IPS DF 4.7 (cell line): ENCODE measurements at regions not wholly inside any gene's neighbourhood (a gene's known extent, or its start where the extent isn't known, plus 50 kb on each side); places are given as distances from the start of the nearest gene placed in this dataset.
"Not testable (repeated sequence)": the region's sequence is repeated elsewhere in the genome, so short reads cannot be mapped to it uniquely, and the experiment has no call there.

ENCODE experiments used
- DNase-seq: peaks from one replicate; pipeline ENCODE4 v3.0.0-alpha.2; 2013; ENCODE audit warnings: low spot score; ENCODE audit errors: extremely low read depth

- no peak for DNase-seq
Observed at GRCh38 chr13:44148159-44148914, 225.3 kb upstream of the SERP2 start.

- not testable (repeated sequence) for DNase-seq
Observed at GRCh38 chr13:44149231-44149630, 224.4 kb upstream of the SERP2 start.

- no peak for DNase-seq
Observed at GRCh38 chr13:44149821-44150220, 223.8 kb upstream of the SERP2 start.

- no peak for DNase-seq
Observed at GRCh38 chr13:44151474-44151873, 222.2 kb upstream of the SERP2 start.

DNA sequence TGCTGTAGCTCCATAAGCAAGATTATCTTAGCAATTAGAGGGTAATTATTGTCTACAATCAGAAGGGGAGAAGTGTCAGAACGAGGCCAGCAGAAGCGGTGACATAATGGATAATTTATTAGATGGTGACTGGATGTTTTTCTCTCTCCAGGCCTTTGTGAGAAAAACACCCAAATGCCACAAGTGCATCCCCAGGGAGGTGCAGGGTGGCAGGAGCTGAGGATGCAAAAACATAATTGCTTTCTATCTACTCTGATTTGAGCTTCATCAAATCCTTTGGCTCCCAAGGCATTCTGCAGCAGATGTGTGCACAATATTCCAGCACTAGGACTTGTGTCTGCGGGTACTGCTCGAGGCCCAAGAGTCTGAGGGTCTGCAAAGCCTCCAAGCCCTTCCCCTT lies 220.1 kb upstream of the SERP2 start:
- DNase-seq = no peak

- no peak for DNase-seq
Observed at GRCh38 chr13:44155422-44156293, 218.0 kb upstream of the SERP2 start.

DNA sequence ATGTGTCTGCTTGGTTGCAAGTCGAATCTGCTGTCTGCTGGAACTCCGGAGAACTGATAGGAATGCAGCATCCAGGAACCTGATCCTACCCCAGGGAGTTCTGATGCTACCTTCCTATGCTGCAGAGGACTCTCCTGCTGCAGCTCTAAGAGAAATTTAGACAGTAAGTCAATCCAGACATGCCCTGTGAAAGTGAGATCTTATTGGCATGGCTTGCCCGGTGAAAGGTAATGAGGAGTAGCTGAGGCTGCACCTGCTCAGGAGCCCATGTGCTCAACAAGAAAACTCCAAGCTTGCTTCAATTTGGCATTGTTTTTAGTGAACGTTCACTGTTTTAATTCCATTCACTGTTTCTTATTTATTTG lies 217.3 kb upstream of the SERP2 start:
- no peak for DNase-seq

DNA sequence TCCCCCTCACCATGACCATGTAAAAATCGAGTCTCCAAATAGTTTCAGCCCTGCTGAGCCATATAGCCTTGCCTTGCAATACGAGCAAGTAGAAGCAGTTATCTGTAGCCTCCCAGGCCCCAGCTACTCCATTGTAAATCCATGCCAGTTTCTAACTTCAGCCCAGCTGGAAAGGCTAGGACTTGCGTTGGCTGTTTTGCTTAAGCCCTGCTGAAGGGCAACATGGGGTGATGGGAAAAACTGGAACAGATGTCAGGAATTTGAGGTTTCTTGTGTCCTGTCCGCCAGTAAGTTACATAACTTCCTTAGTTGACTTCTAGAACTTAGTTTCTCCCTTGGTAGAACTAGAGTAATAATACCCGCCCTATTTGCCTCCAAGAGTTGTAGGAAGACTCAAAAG lies 216.0 kb upstream of the SERP2 start:
- no peak for DNase-seq

DNA sequence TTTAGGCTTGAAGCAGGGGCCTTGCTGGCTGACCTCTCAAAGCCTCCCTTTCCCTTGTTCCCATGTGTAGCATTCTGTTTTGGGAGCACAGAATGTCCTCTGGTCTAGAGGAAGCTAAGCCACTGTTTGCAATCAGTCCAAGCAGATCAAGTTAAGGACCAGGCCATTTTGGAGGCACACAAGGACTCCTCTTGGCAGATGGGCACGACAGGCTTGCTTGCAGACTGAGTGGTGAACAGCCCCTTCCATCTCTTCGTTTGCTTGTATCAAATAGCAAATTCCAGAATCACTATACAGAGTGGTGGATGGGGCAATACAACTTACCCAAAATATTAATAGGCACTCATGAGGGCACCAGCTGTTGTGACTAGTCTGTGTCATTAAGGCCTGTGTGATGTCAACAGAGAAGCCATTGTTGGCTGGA lies 215.5 kb upstream of the SERP2 start:
- DNase-seq = no peak

DNA sequence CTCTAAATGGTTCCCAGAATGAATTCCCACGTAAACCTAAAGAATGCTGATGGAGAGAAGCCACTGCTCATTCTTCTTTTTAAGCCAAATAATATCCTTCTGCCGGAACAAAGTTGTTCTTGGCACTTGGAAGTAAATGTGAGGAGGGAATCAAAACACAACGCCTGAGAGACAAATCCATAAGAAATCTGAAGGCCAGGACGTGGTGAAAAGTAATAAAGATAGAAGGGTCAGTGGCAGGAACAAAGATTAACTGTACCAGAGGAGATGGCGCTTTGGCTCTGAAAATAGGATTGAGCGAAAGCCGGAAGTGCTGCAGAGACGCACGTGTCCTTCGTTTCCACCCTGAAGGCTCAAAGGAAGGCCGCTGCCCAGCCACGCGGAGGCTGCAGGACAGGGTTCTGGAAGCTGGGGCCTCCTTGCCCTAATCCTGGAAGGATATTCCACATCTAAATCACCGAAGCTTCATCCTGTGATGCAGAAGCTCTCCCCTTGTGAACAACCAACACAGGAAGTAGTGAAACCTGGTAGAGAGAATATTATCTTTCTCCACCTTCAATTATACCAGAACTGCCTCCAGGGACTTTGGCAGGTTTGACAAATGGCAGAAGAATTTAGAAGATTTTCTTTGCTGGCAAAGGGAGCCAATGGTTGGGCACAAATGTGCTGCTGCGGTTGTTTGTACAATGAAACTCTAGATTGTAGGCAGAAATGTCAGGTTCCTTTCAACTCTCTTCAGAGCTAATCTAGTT lies 214.6 kb upstream of the SERP2 start:
- no peak for DNase-seq

GRCh38 chr13:44159633-44160279 lies 213.9 kb upstream of the SERP2 start:
- no peak for DNase-seq

- DNase-seq = no peak
Observed at GRCh38 chr13:44160591-44161191, 212.9 kb upstream of the SERP2 start.

- no peak for DNase-seq
Observed at GRCh38 chr13:44163108-44163507, 210.5 kb upstream of the SERP2 start.

DNA sequence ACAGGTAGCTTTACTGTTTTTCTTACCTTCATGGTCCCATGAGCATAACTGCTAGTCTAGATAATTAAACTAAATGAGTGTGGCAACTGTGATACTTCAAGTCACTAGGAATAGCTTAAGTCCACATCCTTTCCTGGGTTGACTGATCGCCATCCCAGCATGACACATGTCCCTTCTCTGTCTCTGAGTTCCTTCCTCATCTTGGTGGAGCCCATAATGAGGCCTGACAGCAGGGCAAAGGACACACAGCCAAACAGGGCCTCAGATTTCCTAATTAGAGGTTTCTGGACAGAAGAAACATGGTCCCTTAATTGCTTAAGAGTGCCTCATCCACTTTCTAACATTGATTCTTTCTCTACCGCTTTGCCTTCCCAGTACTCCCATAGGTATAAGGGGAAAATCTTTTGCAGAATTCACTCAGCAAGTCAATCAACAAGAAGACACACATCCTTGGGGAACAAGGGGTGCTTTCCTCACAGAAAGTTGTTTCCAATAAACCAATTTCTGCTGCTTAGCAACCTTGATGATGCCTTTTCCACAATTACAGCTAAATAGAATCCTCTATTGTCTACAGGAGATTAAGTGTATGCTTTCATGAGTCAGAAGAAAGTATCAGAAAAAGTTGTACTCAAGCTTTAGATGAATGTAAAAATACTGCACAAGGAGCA lies 208.3 kb upstream of the SERP2 start:
- no peak for DNase-seq

- DNase-seq = no peak
Observed at GRCh38 chr13:44165889-44166496, 207.6 kb upstream of the SERP2 start.

DNA sequence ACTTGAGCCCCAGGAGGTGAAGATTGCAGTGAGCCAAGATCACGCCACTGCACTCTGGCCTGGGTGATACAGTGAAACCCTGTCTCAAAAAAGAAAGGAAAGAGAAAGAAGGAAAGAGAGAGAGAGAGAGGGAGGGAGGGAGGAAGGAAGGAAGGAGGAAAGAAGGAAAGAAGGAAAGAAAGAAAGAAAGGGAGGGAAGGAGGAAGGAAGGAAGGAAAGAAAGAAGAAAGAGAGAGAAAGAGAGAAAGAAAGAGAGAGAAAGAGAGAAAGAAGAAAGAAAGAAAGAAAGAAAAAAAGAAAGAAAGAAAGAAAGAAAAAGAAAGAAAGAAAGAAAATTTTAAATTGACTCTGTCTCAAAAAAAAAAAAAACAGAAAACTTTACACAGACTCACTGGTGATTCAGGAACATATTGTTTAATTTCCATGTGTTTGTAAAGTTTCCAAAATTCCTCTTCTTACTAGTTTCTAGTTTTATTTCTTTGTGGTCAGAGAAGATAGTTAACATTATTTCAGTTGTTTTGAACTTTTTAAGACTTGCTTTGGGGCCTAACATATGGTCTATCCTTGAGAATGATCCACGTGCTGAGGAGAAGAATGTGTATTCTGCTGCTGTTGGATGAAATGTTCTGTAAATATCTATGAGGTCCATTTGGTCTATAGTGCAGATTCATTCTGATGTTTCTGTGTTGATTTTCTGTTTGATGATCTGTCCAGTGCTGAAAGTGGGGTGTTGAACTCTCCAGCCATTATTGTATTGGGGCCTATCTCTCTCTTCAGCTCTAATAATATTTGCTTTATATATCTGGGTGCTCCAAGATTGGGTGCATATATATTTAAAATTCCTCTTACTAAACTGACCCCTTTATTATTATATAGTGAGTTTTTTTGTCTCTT lies 204.4 kb upstream of the SERP2 start:
- no peak for DNase-seq

- no peak for DNase-seq
Observed at GRCh38 chr13:44170731-44171130, 202.9 kb upstream of the SERP2 start.

GRCh38 chr13:44171156-44171555 lies 202.5 kb upstream of the SERP2 start:
- DNase-seq = no peak

GRCh38 chr13:44171861-44172260 lies 201.8 kb upstream of the SERP2 start:
- DNase-seq = no peak
